Pons (tissue), 1 donor: ENCODE measurements at regions not wholly inside any gene's neighbourhood (a gene's known extent, or its start where the extent isn't known, plus 50 kb on each side); places are given as distances from the start of the nearest gene placed in this dataset.

ENCODE experiments used
- DNase-seq: peaks from one replicate; pipeline ENCODE4 v3.0.0-alpha.2; 2016; ENCODE audit warnings: low spot score

- DNase-seq: no peak
These were observed 236.9 kb upstream of the CELF2 start for GRCh38 chr10:10780746-10781145.

DNA sequence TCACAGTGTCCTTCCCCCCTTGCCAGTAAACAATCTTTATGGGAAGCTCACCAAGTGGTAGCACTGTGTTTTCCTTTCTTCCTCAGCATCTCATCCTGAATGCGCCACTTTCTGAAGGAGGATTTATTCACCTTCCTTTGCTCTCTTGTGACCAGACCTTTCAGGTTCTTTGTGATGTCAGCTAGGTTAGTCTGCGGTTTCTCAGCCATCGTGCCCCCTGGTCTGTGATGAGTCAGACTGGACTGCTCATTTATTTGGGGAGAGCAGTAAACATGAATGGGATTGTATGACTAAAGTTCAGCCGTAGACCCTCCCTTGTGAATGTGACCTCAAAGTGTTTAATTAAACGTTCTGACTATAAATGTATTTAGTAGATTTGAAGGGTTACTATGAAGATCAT is 235.1 kb upstream of the CELF2 start:
- DNase-seq: no peak

DNA sequence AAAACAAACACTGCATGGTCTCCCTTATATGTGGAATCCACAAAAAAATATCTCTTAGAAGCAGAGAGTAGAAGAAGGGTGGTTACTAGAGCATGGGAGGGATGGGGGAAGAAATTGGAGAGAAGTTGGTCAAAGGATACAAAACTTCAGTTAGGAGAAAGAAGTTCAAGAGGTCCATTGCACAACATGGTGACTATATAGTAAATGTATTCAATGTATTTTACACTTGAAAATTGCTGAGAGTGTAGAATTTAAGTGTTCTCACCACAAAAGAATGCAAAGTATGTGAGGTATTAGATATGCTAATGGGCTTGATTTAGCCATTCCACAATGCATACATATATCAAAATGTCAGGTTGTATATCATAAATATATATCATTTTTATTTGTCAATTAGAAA is 232.0 kb upstream of the CELF2 start:
- DNase-seq: no peak

DNA sequence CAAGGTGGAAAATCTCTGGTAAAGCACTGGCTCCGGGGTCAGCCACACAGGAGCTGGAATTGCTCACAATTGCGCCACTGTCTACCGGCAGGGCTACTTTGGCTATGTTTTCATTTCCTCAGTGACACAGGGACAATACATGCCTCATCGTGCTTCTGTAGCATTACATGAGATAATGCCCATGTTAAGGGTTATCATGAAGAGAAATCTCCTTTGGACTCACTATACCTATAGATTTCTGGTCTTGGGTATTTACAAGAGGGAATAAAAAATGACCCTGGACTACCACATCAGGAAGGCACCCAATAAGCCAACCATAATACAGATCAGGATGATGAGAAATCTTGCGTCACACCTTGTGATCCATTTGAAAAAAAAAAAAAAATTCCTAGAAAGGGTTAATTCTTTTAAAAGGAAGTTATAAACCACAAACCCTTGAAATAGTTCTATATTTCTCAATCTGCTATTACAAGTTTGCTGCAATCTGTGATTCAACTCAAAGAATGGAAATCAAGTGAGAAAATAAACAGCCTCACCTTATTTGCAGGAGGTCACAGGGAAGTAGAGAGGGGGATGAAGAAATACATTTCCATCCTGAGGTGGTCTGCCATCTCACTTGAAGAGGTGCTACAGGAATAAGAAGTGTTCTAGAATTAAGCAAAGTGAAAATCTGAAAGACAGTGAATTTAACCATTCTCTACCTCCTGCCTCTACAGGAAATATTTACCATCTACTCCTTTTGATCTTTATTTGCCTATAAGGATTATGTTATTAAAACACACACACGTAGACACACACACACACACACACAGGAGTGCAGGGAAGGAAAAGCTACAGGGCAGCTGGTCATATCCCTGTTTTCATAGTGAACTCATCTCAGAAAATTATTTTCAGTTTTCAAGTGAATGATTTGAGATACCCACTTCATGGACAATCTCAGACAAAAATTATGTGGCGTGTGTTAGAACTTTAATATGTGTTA is 231.3 kb upstream of the CELF2 start:
- no peak for DNase-seq

- no peak for DNase-seq
These were observed 230.1 kb upstream of the CELF2 start for GRCh38 chr10:10787586-10787985.

- no peak for DNase-seq
These were observed 228.9 kb upstream of the CELF2 start for GRCh38 chr10:10788761-10789160.

DNA sequence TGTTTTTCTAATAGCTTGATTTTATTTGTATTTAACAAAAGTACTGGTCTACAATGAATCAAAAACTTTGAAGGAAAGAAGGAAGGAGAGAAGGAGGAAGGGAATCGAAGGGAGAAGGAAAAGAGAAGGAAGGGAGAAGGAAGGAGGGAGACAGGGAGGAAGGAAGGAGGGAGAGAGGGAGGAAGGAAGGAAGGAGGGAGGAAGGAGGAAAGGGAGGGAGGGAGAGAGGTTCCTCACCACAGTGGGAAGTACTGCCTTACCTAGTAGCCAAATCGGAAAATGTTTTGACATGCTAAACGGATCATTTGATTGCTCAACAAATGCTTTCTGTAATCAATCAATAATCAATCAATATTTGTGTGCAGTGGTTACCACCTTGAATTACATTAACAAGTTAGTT is 225.8 kb upstream of the CELF2 start:
- no peak for DNase-seq

GRCh38 chr10:10792681-10793080 is 225.0 kb upstream of the CELF2 start:
- no peak for DNase-seq

DNA sequence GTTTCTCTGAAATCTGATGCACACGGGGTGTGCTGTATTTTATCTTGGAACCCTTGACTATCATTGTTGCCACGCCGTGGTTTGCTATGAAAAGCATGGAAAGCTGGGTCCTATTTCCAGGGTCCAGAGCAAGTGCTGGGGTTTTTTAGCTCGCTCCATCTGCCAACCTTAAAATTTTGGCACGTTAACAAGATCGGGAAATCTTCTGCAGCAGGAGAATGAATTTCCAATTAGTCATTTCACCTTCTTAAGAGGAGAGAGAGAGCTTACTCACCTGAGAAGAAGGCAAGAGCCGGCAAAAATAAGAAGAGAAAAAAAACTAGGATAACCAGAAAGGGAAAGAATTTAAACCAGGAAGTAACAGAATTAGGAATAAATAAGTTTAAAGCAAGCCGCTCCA is 223.6 kb upstream of the CELF2 start:
- no peak for DNase-seq

GRCh38 chr10:10794791-10795191 is 222.9 kb upstream of the CELF2 start:
- no peak for DNase-seq

- DNase-seq: no peak
These were observed 221.5 kb upstream of the CELF2 start for GRCh38 chr10:10796061-10796773.

DNA sequence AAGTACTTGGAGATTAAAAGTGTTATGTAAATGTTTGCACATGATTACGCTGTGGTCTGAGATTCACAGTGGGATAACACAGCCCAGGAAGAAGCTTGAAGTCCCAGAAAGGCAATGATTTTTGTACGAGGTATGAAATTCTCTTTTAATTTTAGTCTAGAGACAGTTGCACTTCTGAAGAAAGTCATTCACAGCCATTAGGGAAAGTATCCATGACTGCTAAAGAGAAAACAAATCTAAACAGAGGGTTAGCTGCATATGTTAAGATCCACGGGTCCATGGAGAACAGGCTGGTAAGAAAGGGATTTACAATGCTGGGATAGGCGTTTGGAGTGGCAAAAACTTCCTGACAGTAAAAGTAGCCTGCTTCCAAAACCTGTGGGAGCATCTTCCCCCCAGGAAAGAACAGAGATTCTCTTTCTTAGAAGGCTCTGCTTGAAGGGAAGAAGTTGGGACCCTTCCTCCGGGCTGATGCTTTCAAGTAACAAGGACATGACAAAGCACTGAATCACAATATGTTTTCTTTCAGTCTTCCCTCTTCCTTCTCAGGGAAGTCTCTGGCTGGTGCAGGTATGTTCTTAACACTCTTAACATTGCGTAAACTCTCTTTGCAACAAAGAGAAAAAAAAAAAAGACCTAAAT is 220.8 kb upstream of the CELF2 start:
- DNase-seq: no peak

GRCh38 chr10:10797513-10797912 is 220.2 kb upstream of the CELF2 start:
- no peak for DNase-seq

DNA sequence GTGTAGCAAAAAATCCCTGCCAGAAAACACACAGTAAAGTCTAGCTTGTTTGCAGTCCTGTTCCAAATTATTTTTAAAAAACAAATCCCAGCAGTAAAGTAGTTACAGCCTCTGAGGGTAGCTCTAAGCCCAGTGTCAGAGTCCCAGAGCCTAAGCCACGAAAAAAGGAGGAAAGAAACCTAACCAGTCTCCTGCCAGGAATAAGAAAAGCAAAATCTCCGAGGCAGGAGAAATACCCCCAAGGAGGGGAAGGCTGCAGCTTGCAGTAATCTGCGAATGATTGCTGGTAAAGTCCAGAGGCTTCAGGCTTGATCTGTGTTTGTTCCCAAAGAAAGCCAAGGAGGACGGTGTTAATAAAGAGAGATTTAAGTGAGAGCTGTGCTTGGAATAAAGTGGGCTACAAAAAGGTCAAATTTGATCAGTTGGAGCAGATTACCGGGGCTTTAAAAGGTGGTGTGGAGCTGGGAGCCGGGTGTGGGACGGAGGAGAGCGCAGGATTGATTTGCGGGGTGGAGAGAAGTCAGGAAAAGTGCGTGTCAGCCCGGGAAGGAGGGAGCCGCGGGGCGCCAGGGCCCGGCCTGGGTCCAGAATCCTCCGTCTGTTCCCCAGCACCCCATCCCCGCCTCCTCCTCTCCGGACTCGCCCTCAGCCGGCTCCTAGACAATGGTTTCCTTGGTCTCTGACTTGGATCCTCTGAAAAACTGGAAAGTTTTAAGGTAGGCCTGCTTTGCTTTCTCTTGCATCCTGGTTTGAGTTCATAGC is 219.4 kb upstream of the CELF2 start:
- DNase-seq: no peak

- no peak for DNase-seq
These were observed 218.8 kb upstream of the CELF2 start for GRCh38 chr10:10798864-10799192.

DNA sequence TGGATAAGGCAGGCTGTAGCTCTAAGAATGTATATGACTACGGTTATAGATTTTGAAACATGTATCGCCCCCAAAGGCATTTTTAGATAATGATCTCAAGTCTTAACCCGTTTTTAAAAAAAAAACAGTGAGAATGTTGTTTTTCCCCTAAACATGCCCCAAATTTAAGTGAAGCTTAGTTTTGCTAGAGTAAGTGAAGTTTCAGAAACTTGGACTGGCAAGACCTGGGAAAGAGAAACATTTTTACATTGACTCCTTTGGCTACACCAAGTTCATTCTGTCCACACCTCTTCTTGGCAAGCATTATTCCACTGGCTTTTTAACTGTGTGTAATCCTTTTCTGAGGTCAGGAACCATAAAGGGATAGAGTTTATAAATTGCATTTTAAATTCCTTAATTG is 216.7 kb upstream of the CELF2 start:
- no peak for DNase-seq

DNA sequence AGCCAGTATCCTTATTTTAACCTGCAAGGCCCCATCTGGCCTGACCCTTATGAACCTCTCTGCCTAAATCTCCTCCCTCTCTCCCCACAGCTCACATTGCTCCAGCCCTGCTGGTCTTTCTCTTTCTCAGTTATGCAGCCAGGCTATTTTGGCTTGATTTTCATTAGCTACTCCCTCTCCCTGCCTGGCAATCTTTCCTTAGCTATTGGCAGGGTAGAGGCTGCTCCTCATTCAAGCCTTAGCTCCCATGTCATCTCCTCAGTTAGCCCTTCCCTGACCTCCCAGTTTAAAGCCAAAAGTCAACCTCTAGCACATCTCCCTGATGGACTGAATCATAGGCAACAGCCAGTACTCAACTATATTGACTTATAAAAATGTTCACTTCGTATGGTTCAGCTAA is 214.4 kb upstream of the CELF2 start:
- no peak for DNase-seq

DNA sequence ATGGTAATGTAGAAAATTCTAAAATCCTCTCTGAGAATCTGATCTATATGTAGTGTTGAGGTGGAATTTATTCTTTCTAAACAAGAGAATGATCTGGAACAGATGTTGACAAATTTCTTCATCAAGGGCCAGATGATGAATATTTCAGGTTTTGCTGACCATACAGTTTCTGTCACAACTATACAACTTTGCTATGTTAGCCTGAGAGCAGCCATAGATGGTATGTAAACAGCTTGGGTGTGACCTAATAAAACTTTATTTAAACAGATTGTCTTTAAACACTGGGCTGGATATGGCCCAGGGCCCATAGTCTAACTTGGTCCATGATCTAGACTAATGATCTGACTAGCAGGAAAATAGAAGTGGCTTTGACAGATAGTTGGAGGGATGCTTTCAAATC is 213.6 kb upstream of the CELF2 start:
- no peak for DNase-seq

GRCh38 chr10:10804998-10805740 is 212.5 kb upstream of the CELF2 start:
- no peak for DNase-seq

DNA sequence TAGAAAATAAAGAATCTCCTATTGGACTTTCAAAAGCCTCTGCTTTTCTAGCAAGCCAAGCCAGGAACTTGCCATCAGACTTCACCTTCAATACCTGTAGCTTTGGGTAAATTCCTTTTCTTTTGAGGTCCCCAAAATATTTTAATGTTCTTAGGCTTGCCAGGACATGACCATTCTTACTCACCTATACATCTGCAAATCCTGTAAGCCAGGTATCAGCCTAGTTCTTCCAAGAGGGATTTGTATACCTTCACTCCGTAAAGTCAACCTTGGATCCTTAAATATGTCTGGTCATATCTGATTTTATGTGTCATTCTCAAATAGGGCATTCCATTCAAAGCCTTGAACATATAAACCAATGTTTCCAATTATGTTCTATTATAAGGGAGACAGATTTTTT is 210.6 kb upstream of the CELF2 start:
- no peak for DNase-seq

DNA sequence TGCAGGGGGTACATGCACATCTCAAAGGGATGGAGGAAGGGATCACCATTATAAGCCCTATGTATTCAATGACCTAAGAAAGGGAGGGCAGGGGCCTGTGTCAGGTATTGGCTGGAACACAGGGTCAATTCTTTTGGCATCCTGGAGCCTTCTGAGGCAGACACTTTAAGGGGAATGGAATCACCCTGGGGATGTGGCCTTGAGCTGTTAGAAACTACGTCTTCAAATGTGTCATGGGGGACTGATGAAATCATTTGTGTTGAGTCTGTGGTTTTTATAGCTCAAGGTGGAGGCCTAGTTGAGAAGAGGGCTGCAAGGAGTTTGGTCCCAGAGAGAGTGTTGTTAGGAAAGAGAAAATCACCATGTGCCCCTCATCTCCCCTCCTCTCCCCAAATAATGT is 206.1 kb upstream of the CELF2 start:
- DNase-seq: no peak

- no peak for DNase-seq
These were observed 204.0 kb upstream of the CELF2 start for GRCh38 chr10:10813656-10814055.
